ENCODE measurements at regions not wholly inside any gene's neighbourhood (a gene's known extent, or its start where the extent isn't known, plus 50 kb on each side); places are given as distances from the start of the nearest gene placed in this dataset.
"Not testable (repeated sequence)": the region's sequence is repeated elsewhere in the genome, so short reads cannot be mapped to it uniquely, and the experiment has no call there.

DNA sequence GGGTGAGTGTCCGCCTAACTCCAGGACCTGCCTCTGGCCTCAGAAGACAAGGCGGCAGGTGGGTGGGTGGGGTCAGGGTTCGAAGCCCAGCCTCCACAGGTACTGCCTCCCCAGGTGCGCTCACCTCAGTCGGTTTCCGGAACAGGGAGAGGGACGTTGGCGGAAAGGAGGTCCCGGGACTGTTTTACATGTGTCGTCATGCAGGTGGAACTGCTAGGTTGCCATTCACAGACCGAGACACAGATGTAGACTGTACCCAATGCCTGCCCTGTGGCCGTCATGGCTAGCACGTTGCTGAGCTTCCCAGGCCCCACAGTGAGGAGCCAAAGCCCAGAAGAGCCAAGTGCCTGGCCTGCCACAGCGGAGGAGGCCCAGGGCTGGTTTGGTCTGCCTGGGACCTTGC lies 284.0 kb upstream of the HS6ST1 start:
- no peak for DNase-seq

DNA sequence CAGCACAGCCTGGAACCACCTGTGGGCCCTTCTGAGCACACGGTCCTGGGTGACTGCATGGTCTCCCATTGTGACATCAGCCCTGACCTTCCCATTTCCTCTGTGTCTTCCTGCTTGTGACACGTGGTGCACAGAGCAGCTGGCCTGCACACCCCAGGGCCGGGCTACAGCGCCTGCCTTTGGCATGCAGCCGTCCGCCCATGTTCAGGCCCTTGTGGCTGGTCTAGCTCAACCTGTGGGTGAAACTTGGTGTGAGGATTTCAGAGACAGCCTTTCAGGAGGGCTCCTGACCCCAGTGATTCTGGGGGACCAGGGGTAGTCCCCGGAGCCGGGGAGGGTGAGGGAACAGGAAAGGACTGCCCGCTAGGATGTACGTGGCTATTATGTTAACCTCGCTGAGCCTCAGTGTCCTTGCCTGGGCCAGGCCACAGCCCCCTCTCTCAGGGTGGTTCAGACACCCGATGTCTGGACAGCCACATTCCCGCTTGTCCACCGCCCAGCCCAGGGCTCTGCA lies 284.8 kb upstream of the HS6ST1 start:
- DNase-seq = no peak

DNA sequence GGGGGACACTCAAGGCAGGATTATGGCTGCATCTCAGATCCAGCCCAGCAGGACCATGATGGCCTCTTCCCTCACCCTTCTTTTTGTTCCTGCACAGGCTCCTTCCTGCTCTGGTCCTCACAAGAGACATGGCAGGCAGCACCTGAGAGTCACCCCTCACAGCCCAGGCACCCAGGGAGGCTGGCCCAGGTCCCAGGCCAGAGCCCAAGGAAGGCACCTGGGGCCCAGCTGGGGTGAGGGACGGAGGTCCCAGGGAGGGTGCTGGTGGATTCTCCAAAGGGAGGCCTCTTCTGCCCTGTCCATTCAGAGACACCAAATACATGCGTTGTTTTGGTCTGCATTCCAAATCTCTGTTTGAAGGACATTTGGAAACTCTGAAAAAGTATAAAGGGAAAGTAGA lies 285.4 kb upstream of the HS6ST1 start:
- no peak for DNase-seq

DNA sequence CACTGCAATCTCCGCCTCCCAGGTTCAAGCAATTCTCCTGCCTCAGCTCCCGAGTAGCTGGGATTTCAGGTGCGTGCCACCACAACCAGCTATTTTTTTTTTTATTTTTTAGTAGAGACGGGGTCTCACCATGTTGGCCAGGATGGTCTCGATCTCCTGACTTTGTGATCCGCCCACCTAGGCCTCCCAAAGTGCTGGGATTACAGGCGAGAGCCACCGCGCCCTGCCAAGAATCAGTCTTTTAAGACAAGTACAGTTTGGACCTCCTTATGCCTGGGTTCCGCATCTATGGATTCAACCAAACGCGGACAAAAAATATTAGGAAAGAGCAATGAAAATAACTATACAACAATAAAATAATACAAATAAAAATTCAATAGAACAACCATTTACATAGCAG lies 285.9 kb upstream of the HS6ST1 start:
- DNase-seq = not testable (repeated sequence)

DNA sequence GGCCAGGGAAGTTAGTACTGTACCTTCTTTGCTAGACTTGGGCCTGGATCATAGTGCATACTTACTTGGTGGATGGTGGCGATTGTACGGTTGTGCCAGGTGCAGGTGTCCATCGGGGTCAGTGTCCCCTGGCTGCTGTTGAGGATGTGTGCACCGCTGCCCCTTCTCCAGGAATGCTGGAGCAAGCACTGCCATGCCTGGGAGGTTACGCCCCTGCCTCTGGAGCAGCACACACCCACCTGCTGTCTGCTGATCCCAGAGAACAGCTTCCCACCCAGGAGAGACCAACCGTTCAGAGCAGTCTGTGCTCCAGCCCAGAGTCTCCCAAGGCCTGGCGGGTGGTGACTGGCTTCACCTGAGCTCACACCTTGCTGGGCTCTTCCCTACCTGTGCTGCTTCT lies 286.8 kb upstream of the HS6ST1 start:
- DNase-seq = no peak

DNA sequence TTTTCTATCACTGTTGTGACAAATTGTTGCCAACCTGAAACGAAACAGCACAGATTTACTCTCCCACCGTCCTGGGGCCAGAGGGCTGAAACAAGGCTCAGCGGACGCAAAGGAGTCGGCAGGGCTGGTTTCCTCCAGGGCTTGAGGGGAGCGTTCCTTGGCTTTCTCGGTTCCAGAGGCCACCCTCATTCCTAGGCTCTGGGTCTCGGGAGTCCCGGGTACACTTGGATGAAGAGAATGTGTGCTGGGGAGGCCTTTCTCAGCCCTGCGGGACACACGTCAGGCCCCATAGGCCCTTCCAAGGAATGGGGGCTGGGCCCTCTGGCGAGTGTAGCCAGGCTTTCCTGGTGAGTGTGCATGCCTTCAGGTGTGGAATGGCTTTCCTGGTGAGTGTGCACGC lies 287.3 kb upstream of the HS6ST1 start:
- DNase-seq = no peak

DNA sequence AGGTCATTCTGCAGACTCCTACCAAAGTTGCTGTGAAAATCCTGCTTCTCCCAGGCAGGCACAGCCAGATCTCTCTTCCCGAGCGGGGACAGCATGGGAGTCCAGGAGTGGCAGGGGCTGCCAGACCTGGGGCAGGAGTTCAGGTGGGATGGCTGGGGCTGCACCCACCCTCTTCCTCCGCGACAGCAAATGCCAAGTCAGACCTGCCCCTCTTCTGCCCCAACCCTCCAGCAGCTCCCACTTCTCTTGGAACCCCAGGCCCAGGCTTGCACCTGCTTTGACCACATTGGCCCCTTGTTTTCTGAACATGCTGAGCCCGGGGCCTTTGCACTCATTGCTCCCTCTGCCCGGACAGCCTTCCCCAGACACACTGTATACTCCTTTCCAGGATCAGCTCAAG lies 288.2 kb upstream of the HS6ST1 start:
- no peak for DNase-seq

DNA sequence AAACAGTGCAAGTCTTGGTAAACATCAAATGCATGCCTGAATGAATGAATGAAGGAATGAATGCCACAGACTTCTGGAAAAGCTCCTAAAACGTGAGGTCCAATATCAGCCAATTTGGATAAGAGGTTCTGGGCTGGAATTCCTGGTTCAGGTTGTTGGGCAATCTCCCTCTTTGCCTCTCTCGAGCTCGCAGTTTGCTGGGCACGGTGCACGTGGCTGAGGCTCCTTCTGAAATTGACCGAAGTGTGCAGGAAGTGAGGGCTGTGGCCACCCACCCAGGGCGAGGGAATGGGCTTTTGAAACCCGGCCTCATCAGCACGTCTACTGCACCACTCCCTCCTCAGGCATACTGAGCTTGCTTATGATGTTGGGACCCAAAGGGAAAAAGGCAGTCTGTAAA lies 288.8 kb upstream of the HS6ST1 start:
- no peak for DNase-seq

DNA sequence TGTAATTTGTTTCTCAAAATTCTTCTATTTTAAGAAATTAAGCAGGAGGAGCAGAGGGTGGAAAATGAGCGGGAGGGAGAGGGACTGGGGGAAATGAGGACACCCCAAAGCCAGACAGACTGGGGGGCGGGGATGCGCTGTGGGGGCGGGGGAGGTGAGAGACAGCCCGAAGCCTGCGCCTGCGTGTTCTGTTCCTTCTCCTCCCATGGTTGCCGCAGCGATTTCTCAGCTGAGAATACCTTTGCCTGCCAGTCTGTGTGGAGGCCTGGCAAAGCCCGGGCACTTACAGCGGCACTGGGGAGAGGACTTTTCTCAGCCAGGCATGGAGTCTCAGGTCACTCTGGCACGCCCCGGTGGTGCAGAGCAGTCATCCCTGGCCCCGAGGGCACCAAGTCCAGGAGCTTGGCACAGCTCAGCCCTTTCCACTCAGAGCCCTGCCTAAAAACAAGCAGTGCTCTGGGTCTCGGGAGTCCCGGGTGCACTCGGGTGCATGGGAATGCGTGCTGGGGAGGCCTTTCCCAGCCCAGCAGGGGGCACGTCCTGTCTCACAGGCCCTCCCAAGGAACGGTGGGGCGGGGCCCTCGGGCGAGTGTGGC lies 289.3 kb upstream of the HS6ST1 start:
- DNase-seq = no peak

DNA sequence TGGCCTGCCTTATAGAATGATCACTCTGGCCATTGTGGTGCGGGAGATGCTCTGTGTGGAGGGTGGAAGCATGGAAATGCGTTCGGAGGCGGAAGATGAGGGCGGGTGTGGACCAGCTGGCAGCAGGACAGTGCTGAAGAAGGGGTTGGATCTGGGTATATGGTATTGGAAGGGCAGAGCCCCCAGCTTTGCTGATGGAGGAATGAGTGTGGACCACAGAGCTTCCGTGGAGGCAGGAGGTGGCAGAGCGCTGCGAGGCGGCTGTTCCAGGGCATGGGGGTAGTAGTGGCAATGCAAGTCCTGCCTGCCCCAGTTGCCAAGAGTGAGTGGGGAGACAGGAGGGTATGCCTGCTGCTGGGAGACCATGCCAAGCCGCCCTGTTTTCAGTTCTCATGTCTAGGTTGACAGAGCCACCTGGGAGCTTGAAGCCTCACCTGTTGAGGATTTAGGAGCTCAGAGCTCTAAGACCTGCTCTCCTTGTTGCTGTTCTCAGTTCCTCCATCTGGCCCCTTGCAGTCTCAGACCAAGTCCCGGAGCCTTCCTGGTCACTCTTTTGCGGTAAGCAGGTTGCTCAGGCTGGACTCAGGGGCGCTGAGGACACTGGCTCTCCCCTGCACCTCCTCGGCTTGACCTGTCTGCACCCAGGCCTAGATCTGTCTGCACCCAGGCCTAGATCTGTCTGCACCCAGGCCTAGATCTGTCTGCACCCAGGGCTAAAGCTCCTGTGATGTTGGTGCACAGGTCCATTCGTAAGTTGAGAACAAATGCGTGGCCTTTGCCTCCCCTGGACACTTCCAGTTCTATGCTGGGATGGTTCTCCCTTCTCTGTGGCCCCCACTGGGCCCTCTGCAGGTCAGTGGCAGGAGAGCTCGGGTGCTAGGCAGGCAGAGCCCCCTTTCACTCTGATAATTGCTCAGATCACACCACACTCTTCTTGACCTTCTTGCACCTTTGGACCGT lies 290.5 kb upstream of the HS6ST1 start:
- DNase-seq = no peak

DNA sequence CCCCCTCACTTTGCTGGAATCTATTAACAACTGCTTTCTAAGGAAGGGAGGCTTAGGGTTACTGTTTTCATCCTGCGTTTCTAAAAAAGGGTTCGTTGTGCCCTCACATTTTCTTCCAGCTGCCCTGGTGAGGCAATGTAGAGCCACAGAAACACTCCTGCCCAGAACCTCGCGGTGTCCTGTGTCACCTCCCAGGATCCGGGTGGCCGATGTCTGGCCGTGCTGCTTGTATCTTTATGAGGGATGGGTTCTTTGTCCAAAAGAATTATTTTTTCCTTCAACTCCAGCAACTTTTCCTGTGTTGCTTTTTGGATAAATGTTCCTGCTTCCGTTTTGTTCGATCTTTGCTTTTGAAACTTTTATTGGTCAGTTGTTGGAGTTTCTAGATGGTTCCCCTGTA lies 291.8 kb upstream of the HS6ST1 start:
- DNase-seq = no peak

DNA sequence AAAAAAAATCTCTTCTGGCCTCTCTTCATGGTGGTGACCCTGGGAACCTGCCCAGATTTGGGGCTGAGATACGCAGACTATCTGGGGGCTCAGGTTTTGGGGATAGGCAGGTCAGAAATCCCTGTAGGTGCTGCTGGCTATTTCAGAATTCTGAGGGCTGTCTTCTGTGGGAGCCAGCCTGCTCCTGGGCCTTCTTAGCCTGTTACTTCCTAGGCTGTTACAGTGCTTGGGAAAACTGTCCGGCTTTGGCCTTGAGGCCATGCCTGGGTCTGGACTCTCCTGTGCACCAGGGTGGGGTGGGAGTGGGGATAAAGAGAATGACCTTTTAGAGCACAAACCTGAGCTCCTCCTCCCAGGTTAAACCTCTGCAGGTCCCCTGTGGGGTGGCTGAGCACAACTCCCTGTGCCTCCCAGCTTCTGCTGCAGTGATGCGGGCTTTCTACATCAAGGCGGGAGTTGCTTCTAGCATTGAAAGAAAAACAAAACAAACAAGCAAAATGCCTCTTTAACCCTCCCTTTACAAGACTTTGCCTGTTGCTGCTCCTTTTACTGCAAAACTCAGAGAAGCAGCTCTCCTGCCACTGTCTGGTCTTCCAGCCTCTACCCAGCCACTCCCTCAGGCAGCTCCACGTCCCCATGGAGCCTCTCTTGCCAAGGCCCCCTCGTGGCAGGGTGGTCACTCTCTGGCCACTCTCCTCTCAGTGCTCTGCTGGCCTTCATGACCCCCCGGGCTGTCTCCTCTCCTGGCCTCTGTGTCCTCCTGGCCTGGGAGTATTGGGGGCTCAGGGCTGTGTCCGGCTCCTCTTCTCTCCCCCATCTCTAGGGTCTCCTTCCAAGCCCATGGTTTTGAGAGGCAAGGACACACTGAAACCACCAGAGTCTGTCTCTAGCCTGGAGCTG lies 293.0 kb upstream of the HS6ST1 start:
- DNase-seq = no peak

DNA sequence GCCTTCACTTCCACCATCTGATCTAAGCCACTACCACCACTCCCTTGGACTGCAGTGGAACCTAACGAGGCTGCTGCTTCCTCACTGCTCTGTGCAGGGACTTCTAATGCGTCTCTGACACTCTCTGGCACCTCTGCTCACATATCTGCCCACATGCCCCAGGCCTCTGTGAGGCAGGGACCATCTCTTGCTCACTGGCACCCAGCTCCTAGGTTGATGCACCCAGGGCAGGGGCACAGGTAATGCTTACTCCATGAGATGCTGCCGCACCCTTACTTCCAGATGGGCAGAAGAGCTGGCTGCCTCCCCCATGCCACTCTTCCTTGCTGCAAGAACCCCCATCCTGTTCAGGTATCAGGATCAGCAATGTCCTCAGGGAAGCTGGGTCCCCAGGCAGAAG lies 294.0 kb upstream of the HS6ST1 start:
- no peak for DNase-seq

DNA sequence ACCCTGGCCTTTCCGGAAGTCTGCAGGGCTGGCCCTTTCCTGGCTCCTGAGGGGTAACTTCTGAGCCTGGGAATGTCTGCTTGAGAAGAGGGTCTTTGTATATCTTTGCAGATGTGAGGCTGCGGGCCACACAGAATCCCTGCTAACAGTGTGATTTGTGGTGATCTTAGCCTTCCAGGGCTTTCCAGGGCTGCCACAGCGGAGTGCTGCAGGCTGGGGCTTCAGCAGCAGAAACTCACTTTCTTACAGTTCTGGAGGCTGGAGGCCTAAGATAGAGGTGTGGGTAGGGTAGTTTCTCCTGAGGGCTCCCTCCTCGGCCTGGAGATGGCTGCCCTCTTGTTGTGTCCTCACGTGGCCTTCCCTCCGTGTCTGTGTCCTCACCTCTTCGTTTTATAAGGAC lies 294.7 kb upstream of the HS6ST1 start:
- DNase-seq = no peak

DNA sequence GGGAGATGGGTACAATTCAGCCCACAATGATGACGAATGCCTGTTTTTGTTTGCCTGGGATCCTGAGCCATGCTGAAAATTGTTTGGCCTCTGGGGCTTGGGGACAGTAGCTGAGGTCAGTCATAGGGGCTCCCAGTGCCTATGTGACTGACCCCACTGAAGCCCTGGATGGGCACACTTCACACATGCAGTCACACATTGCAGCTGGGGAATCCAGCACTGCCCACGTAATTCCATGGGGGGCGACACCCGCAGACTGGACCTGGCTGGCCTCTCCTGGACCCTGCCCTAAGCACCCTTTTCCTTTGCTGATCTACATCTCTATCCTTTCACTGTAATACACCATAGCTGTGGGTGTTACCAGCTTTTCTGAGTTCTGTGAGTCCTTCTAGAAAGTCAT lies 295.2 kb upstream of the HS6ST1 start:
- no peak for DNase-seq

DNA sequence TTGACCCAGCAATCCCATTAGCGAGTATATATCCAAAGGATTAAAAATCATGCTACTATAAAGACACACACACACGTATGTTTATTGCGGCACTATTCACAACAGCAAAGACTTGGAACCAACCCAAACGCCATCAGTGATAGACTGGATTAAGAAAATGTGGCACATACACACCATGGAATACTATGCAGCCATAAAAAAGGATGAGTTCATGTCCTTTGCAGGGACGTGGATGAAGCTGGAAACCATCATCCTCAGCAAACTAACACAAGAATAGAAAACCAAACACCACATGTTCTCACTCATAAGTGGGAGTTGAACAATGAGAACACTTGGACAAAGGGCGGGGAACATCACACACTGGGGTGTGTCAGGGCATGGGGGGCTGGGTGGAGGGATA lies 296.2 kb upstream of the HS6ST1 start:
- DNase-seq = not testable (repeated sequence)

DNA sequence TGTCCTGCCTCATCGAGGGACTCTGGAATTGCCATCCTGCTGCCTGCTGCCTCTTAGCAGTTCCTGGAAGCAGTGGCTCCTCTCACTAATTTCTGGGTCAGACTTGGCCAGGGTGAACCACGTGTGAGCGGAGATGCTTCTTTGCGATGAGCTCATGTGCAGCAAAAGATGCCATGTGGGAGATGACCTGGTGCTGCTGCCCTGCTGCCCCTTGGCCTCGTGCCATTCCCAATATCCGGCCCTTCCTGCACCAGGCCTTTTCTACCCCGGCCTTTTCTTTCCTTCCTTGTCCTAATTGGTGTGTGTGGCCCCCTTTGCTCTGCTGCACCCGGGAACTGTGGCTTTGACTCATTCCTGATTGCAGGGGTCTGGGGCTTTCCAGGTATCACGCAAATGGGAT lies 296.9 kb upstream of the HS6ST1 start:
- no peak for DNase-seq

DNA sequence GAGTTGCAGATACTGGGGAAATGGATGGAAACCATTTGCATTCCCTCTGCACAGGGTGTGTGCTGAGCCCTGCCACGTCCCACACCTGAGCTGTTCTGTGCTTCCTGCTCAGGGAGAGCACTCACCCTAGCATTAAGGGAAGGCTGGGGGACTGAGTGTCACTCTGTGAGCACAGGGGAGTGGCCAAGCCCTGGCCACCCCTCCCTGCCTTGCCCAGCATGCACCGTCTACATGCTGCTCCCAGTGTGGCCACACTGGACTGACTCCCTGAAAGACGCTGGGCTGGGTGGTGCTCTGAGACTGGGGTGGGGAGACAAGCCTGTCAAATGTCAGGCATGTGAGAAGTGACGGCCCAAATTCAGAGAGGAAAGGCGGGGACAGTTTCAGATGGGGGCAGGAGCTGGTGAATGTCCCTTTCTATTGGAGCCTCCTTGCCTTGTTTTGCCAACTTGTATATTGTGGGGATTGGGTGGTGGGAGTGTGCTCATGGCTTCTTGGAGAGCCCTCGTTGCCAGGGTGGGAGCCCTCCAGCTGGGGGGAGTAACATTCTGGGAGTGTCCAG lies 298.4 kb upstream of the HS6ST1 start:
- DNase-seq = no peak

DNA sequence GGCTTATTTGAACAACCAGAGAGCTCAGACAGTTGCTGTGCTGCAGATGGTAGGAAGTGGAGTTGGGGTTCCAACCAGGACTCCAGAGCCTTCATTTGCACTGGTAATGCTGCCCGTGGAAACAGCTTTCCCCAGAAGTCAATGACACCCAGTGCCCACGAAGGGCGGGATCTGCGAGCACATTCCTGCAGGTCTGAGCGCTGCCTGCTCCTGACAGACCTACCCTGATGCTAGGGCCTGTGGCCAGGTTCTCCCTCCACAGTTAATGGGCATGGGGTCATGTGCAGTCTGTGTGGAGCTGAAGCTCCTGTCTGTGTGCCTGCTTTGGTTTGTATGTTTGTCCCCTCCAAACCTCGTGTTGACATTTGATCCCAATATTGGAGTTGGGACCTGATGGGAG lies 299.0 kb upstream of the HS6ST1 start:
- DNase-seq = no peak

DNA sequence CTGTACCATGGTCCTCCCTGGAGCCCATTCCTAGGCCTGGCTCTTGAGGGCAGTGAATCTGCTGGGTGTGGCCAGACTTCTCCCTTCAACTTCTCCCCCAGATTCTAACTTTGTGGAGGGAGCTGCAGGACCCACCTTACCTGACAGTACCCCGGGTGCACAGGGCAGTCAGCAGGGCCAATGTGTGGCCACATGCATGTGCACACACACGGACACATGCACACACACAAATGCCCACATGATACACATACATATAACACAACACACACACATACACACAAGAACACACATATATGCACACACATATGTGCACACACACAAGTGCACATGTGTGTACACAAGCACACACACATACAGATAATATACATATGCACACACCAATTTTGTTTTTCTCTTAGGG lies 300.0 kb upstream of the HS6ST1 start:
- DNase-seq = no peak

DNA sequence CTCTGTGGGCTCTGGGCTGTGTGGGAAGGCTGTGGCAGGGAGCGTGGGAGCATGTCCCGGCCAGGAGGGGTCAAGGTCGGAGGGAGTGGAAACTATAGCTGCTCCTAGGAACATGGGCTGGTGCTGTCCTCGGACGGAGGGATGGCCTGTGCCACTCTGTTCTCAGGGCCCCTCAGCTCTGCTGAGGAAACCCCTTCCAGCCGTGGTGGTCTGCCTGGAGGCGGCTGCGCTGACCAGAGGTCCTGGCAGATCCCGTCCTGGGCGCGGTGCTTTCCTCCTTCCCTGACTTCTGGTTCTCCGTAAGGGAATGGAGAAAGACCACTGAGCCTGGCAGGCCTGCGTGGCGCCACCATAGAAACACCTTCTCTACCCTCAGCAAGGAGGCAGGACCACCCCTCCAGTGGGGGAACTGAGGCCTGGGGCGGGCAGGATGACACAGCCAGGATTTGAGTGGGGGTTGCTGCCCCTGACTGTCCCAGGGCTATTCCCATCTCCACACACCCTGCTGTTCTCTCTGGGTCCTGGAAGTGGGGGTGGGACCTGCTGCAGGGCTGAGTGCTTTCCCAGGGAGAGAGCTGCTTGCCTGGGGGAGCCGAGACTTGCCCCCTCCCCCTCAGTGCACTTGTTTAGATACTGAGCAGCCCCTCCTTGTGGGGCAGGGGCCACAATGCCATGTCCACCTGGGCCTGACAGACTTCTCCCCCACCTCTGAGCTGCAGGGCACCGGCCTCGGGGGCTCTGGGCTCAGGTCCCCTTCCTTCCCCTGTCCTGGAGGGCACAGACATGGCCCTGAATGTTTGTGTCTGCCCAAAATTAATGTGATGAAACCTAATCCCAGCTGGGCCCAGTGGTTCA lies 301.0 kb upstream of the HS6ST1 start:
- no peak for DNase-seq

DNA sequence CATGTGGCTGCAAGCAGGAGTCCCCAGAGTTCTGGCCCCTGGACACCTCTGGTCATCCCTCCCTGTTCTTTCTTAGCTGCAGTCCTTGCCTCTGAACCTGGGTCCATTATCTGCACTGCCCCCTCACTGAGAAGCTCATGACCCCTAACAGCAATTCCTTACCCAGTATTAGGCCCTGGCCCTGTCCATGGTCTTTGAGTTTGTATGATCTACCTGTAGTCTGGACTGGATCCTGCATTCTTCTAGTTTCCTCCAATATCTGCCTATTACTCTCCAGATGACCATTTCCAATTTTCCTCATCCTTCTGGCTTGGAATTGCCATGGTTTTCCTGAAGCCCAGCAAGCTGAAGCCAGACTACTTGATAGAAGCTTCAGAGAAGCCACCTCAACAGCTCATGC lies 302.4 kb upstream of the HS6ST1 start:
- no peak for DNase-seq

All from CD4-positive, alpha-beta T cell treated with Interferon gamma for 1 hour (primary cell).